K562 (cell line): ENCODE measurements at regions not wholly inside any gene's neighbourhood (a gene's known extent, or its start where the extent isn't known, plus 50 kb on each side); places are given as distances from the start of the nearest gene placed in this dataset.

ENCODE experiments used
- ADNP ChIP-seq: fragments of 200-800 bp; sonication (Bioruptor generic); IDR thresholded peaks from 2 replicates; pipeline ENCODE4 v1.6.1; 2016; ENCODE audit warnings: missing genetic modification characterization, missing compliant biosample characterization
- CBX1 ChIP-seq: sonication (generic); IDR thresholded peaks from 2 replicates; pipeline ENCODE4 v1.6.1; 2016; ENCODE audit warnings: antibody characterized with exemption, low read depth, mild to moderate bottlenecking
- DLX4 ChIP-seq: fragments of 250-450 bp; sonication (Bioruptor Pico); IDR thresholded peaks from 2 replicates; pipeline ENCODE4 v1.6.1; 2021; ENCODE audit warnings: mild to moderate bottlenecking
- EWSR1 ChIP-seq: fragments of 450-650 bp; IDR thresholded peaks from 2 replicates; pipeline ENCODE4 v1.6.1; 2018; ENCODE audit warnings: borderline replicate concordance, mild to moderate bottlenecking, low read depth, moderate library complexity; ENCODE audit not compliant: partially characterized antibody
- FOXK1 ChIP-seq: sonication (generic); formaldehyde crosslinking; IDR thresholded peaks from 2 replicates; pipeline ENCODE4 v1.8.0; 2022; ENCODE audit warnings: missing genetic modification reagents, mild to moderate bottlenecking, borderline replicate concordance
- GMEB1 ChIP-seq: fragments of 250-450 bp; sonication (Bioruptor Pico); IDR thresholded peaks from 2 replicates; pipeline ENCODE4 v1.4.0; 2020; ENCODE audit warnings: mild to moderate bottlenecking
- HNRNPL ChIP-seq: fragments of 200-400 bp; formaldehyde crosslinking; IDR thresholded peaks from 2 replicates; pipeline ENCODE4 v1.6.1; 2017; ENCODE audit warnings: low read depth, mild to moderate bottlenecking, low read length
- HNRNPLL ChIP-seq: fragments of 200-400 bp; formaldehyde crosslinking; IDR thresholded peaks from 2 replicates; pipeline ENCODE4 v1.6.1; 2017; ENCODE audit warnings: low read length, low read depth, mild to moderate bottlenecking; ENCODE audit not compliant: poor library complexity, severe bottlenecking
- KAT7 ChIP-seq: sonication (generic); formaldehyde crosslinking; IDR thresholded peaks from 2 replicates; pipeline ENCODE4 v1.8.0; 2022; ENCODE audit warnings: missing genetic modification reagents, mild to moderate bottlenecking, borderline replicate concordance
- MCM5 ChIP-seq: fragments of 450-650 bp; IDR thresholded peaks from 2 replicates; pipeline ENCODE4 v1.6.1; 2016; ENCODE audit warnings: low read depth
- MTA3 ChIP-seq: fragments of 450-650 bp; formaldehyde crosslinking; IDR thresholded peaks from 2 replicates; pipeline ENCODE4 v1.6.1; 2017; ENCODE audit warnings: mild to moderate bottlenecking, borderline replicate concordance
- MYC ChIP-seq, 2 experiments: fragments of 250-450 bp in 1 of 2; sonication (Bioruptor Pico) in 1 of 2; IDR thresholded peaks; 2 replicates each; pipeline versions ENCODE4 v1.5.1 to v1.6.1; 2012 to 2021; ENCODE audit warnings: low read depth in 2 of 2, borderline replicate concordance in 1 of 2, improper control_type of control experiment in 1 of 2, low read length in 1 of 2, mild to moderate bottlenecking in 1 of 2, moderate library complexity in 1 of 2
- POLR2G ChIP-seq: fragments of 200-400 bp; formaldehyde crosslinking; IDR thresholded peaks from 2 replicates; pipeline ENCODE4 v1.6.1; 2017; ENCODE audit warnings: low read depth, mild to moderate bottlenecking, antibody characterized with exemption, low read length, moderate library complexity
- PRPF4 ChIP-seq: fragments of 200-400 bp; formaldehyde crosslinking; IDR thresholded peaks from one replicate; pipeline ENCODE4 v1.6.1; 2017; ENCODE audit warnings: low read length, low read depth, mild to moderate bottlenecking; ENCODE audit not compliant: insufficient read depth, poor library complexity, severe bottlenecking
- RNF2 ChIP-seq: sonication (generic); IDR thresholded peaks from 2 replicates; pipeline ENCODE4 v1.6.1; 2016
- SAFB2 ChIP-seq: fragments of 200-400 bp; formaldehyde crosslinking; IDR thresholded peaks from 2 replicates; pipeline ENCODE4 v1.6.1; 2018; ENCODE audit warnings: borderline replicate concordance, low read length, low read depth, moderate library complexity; ENCODE audit not compliant: severe bottlenecking
- SAP30 ChIP-seq: fragments of 200-600 bp; sonication (generic); IDR thresholded peaks from 2 replicates; pipeline ENCODE4 v1.6.1; 2012; ENCODE audit warnings: borderline replicate concordance, low read depth, mild to moderate bottlenecking, moderate library complexity, low read length, control low read depth, inconsistent platforms; ENCODE audit not compliant: insufficient read depth, poor library complexity, severe bottlenecking
- SMARCE1 ChIP-seq: fragments of 450-650 bp; IDR thresholded peaks from 2 replicates; pipeline ENCODE4 v1.7.1; 2016; ENCODE audit warnings: mild to moderate bottlenecking
- USF1 ChIP-seq: sonication (generic); formaldehyde crosslinking; IDR thresholded peaks from 2 replicates; pipeline ENCODE4 v1.9.0; 2022; ENCODE audit warnings: mild to moderate bottlenecking, missing genetic modification reagents
- WHSC1 ChIP-seq: IDR thresholded peaks from one replicate; pipeline ENCODE4 v1.6.1; 2012; ENCODE audit warnings: low read length, control low read depth, inconsistent platforms
- ZBED1 ChIP-seq: IDR thresholded peaks from 2 replicates; pipeline ENCODE4 v1.6.1; 2014
- ZNF146 ChIP-seq: IDR thresholded peaks from one replicate; pipeline ENCODE4 v1.6.1; 2018; ENCODE audit warnings: missing compliant biosample characterization; ENCODE audit not compliant: unreplicated experiment
- ZNF512 ChIP-seq: IDR thresholded peaks from 2 replicates; pipeline ENCODE4 v1.6.1; 2016; ENCODE audit warnings: missing genetic modification characterization, missing compliant biosample characterization
- ZNF561 ChIP-seq: fragments of 450-650 bp; formaldehyde crosslinking; conservative IDR thresholded peaks from 2 replicates; pipeline ENCODE4 v1.4.0; 2020; ENCODE audit warnings: mild to moderate bottlenecking, moderate library complexity
- ZNF589 ChIP-seq: fragments of 200-800 bp; sonication (Bioruptor generic); IDR thresholded peaks from 2 replicates; pipeline ENCODE4 v1.6.1; 2016; ENCODE audit warnings: low read depth, missing genetic modification characterization, missing compliant biosample characterization
- ZNF780A ChIP-seq: fragments of 250-450 bp; sonication (Bioruptor Pico); IDR thresholded peaks from 2 replicates; pipeline ENCODE4 v1.5.0; 2021; ENCODE audit warnings: mild to moderate bottlenecking

GRCh38 chr3:153289334-153289808, 127.3 kb downstream of the RAP2B start (continued):
- no peak for TF ChIP-seq ZNF780A (CRISPR knock-in tag)
- no peak for TF ChIP-seq ZNF561 (CRISPR knock-in tag)
- no peak for TF ChIP-seq DLX4 (CRISPR knock-in tag)
- no peak for TF ChIP-seq FOXK1 (CRISPR knock-in tag)
- no peak for TF ChIP-seq GMEB1
- no peak for TF ChIP-seq ADNP (tag)
- no peak for TF ChIP-seq ZNF589
- TF ChIP-seq ZBED1, result no peak
- TF ChIP-seq EWSR1, result no peak
- TF ChIP-seq SAP30, result no peak
- no peak for TF ChIP-seq HNRNPL
- no peak for TF ChIP-seq RNF2
- no peak for TF ChIP-seq HNRNPLL
- TF ChIP-seq POLR2G, result no peak
- TF ChIP-seq PRPF4, result no peak
- TF ChIP-seq ZNF512 (tag), result no peak
- no peak for TF ChIP-seq USF1 (CRISPR knock-in tag)
- TF ChIP-seq MTA3, result peak; percentile 62; the same call in 1 of the 2 replicates
- TF ChIP-seq MYC (IDR thresholded peaks at IDR 0.05; ENCODE audit: low read depth, low read length), result peak; percentile 37; the same call in 1 of the 2 replicates
- TF ChIP-seq MYC (CRISPR knock-in tag; IDR thresholded peaks at IDR 0.05; ENCODE audit: borderline replicate concordance, low read depth), result no peak
- peak; percentile 75 for TF ChIP-seq SMARCE1
- TF ChIP-seq ZNF146, result no peak
- TF ChIP-seq KAT7 (CRISPR knock-in tag), result no peak
- TF ChIP-seq CBX1, result no peak
- no peak for TF ChIP-seq MCM5
- TF ChIP-seq SAFB2, result no peak
- TF ChIP-seq WHSC1, result no peak
